Kidney glomerular epithelial cell (primary cell): ENCODE measurements at regions not wholly inside any gene's neighbourhood (a gene's known extent, or its start where the extent isn't known, plus 50 kb on each side); places are given as distances from the start of the nearest gene placed in this dataset.
A peak's percentile ranks its signal among the peaks of the same experiment; 100 is the strongest.
"Not testable (repeated sequence)": the region's sequence is repeated elsewhere in the genome, so short reads cannot be mapped to it uniquely, and the experiment has no call there.

Experiments
- DNase-seq: peaks from one replicate; lab custom pipeline; 2025; lab: John Stamatoyannopoulos, UW

- DNase-seq: no peak
Observed at GRCh38 chr3:59254976-59255375, 205.2 kb upstream of the CFAP20DC start.

GRCh38 chr3:59254433-59254832, 204.6 kb upstream of the CFAP20DC start:
- DNase-seq: no peak

GRCh38 chr3:59253523-59253922, 203.7 kb upstream of the CFAP20DC start:
- DNase-seq: no peak

GRCh38 chr3:59251869-59252268, 202.0 kb upstream of the CFAP20DC start:
- no peak for DNase-seq

GRCh38 chr3:59250600-59250999, 200.8 kb upstream of the CFAP20DC start:
- no peak for DNase-seq

GRCh38 chr3:59249698-59250361, 200.0 kb upstream of the CFAP20DC start:
- DNase-seq: no peak

GRCh38 chr3:59249004-59249403, 199.2 kb upstream of the CFAP20DC start:
- no peak for DNase-seq

- no peak for DNase-seq
Observed at GRCh38 chr3:59247402-59247841, 197.6 kb upstream of the CFAP20DC start.

- DNase-seq: no peak
Observed at GRCh38 chr3:59246719-59247401, 197.0 kb upstream of the CFAP20DC start.

GRCh38 chr3:59245859-59246501, 196.2 kb upstream of the CFAP20DC start:
- DNase-seq: peak; percentile 80

- peak; percentile 56 for DNase-seq
Observed at GRCh38 chr3:59245300-59245858, 195.6 kb upstream of the CFAP20DC start.

GRCh38 chr3:59244343-59244742, 194.5 kb upstream of the CFAP20DC start:
- no peak for DNase-seq

- DNase-seq: no peak
Observed at GRCh38 chr3:59243476-59243875, 193.7 kb upstream of the CFAP20DC start.

GRCh38 chr3:59240666-59241255, 190.9 kb upstream of the CFAP20DC start:
- no peak for DNase-seq

- no peak for DNase-seq
Observed at GRCh38 chr3:59237121-59237520, 187.3 kb upstream of the CFAP20DC start.

- no peak for DNase-seq
Observed at GRCh38 chr3:59235634-59236012, 185.8 kb upstream of the CFAP20DC start.

- DNase-seq: no peak
Observed at GRCh38 chr3:59234884-59235633, 185.2 kb upstream of the CFAP20DC start.

GRCh38 chr3:59230379-59230778, 180.6 kb upstream of the CFAP20DC start:
- DNase-seq: not testable (repeated sequence)

- no peak for DNase-seq
Observed at GRCh38 chr3:59213860-59214259, 164.0 kb upstream of the CFAP20DC start.

- DNase-seq: peak; percentile 43
Observed at GRCh38 chr3:59212128-59212779, 162.4 kb upstream of the CFAP20DC start.

- no peak for DNase-seq
Observed at GRCh38 chr3:59210260-59210659, 160.4 kb upstream of the CFAP20DC start.
